ENCODE measurements at regions not wholly inside any gene's neighbourhood (a gene's known extent, or its start where the extent isn't known, plus 50 kb on each side); places are given as distances from the start of the nearest gene placed in this dataset.

GRCh38 chr1:57638239-57638638, 214.4 kb upstream of the DAB1 start:
- CTCF ChIA-PET: no interaction called here
- Mint-ChIP-seq H3K4me1 (no peaks in the 10 kb centered on the region), H3K27ac (no peak overlapping the region)

GRCh38 chr1:57637155-57637554, 213.3 kb upstream of the DAB1 start:
- no peaks in the 10 kb centered on the region for H3K4me1 Mint-ChIP-seq
- no peak overlapping the region for H3K27ac Mint-ChIP-seq
- H3K36me3 Mint-ChIP-seq: no peaks in the 10 kb centered on the region
- H3K4me3 Mint-ChIP-seq: no peak overlapping the region
- peaks cover 4% of the 10 kb centered on the region for H3K27me3 Mint-ChIP-seq
- CTCF ChIA-PET: no interaction called here
- DNase-seq: no peak
- no peaks in the 10 kb centered on the region for H3K9me3 Mint-ChIP-seq

More at GRCh38 chr1:57638239-57638638, 214.4 kb upstream of the DAB1 start:
- no peaks in the 10 kb centered on the region for H3K9me3 Mint-ChIP-seq
- no peak overlapping the region for H3K4me3 Mint-ChIP-seq
- DNase-seq: no peak
- peaks cover 2% of the 10 kb centered on the region for H3K27me3 Mint-ChIP-seq
- H3K36me3 Mint-ChIP-seq: no peaks in the 10 kb centered on the region

- H3K27ac Mint-ChIP-seq: no peak overlapping the region
- H3K36me3 Mint-ChIP-seq: no peaks in the 10 kb centered on the region
- H3K9me3 Mint-ChIP-seq: no peaks in the 10 kb centered on the region
- CTCF ChIA-PET: no interaction called here
- peaks cover 4% of the 10 kb centered on the region for H3K27me3 Mint-ChIP-seq
- no peak overlapping the region for H3K4me3 Mint-ChIP-seq
- H3K4me1 Mint-ChIP-seq: no peaks in the 10 kb centered on the region
- no peak for DNase-seq
Measured at GRCh38 chr1:57633881-57634280, 210.0 kb upstream of the DAB1 start.

DNA sequence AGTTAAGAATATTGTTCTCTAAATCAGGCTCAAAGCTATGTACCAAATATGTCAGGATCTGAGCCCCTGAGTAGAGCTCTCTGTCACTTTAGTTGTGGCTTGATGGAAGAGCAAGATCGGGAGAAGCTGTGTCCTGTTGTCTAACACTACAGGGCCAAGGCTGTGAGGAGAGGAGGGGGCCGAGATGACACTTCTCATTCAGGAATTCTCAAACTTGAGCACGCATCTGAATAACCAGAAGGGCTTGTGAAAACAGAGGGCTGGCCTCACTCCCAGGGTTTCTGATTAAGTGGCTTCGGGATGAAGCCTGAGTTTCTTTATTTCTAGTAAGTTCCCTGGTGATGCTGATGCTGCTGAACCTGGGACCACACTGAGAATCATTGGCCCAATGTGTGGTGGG, 209.2 kb upstream of the DAB1 start:
- H3K4me1 Mint-ChIP-seq: no peaks in the 10 kb centered on the region
- H3K4me3 Mint-ChIP-seq: no peak overlapping the region
- H3K27me3 Mint-ChIP-seq: peaks cover 4% of the 10 kb centered on the region
- no peaks in the 10 kb centered on the region for H3K36me3 Mint-ChIP-seq
- H3K9me3 Mint-ChIP-seq: no peaks in the 10 kb centered on the region
- no peak for DNase-seq
- H3K27ac Mint-ChIP-seq: no peak overlapping the region
- CTCF ChIA-PET: no interaction called here

- no peaks in the 10 kb centered on the region for H3K9me3 Mint-ChIP-seq
- H3K4me1 Mint-ChIP-seq: no peaks in the 10 kb centered on the region
- no peak overlapping the region for H3K27ac Mint-ChIP-seq
- H3K4me3 Mint-ChIP-seq: no peak overlapping the region
- DNase-seq: no peak
- CTCF ChIA-PET: no interaction called here
- H3K27me3 Mint-ChIP-seq: peaks cover 4% of the 10 kb centered on the region
- no peaks in the 10 kb centered on the region for H3K36me3 Mint-ChIP-seq
Measured at GRCh38 chr1:57632401-57632800, 208.5 kb upstream of the DAB1 start.

DNA sequence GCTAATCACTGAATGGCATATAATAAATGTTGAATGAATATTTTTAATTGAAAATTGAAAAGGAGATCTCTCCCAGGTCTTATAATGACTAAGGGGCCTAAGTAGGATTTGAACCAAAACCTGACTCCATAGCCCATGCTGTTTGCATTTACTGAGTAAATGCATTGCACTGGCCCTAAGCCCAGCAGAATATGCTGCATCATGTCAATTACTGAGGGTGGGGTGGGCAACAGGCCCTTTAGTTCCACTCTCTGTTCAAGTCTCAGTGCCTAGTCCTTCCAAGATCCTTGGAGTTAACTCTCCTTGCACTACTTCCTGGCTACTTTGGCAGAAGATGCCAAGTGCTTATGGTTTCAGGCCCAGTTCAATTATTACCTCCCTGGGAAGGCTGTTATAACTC, 203.8 kb upstream of the DAB1 start:
- no peak for DNase-seq
- no peaks in the 10 kb centered on the region for H3K9me3 Mint-ChIP-seq
- H3K27ac Mint-ChIP-seq: no peak overlapping the region
- H3K36me3 Mint-ChIP-seq: no peaks in the 10 kb centered on the region
- H3K4me3 Mint-ChIP-seq: no peak overlapping the region
- CTCF ChIA-PET: no interaction called here
- H3K4me1 Mint-ChIP-seq: no peaks in the 10 kb centered on the region
- H3K27me3 Mint-ChIP-seq: no peaks in the 10 kb centered on the region

GRCh38 chr1:57623791-57624538, 200.1 kb upstream of the DAB1 start:
- H3K4me3 Mint-ChIP-seq: no peak overlapping the region
- no peak overlapping the region for H3K27ac Mint-ChIP-seq
- DNase-seq: no peak
- H3K36me3 Mint-ChIP-seq: no peaks in the 10 kb centered on the region
- H3K4me1 Mint-ChIP-seq: no peaks in the 10 kb centered on the region
- H3K27me3 Mint-ChIP-seq: no peaks in the 10 kb centered on the region
- no peaks in the 10 kb centered on the region for H3K9me3 Mint-ChIP-seq
- CTCF ChIA-PET: no interaction called here

DNA sequence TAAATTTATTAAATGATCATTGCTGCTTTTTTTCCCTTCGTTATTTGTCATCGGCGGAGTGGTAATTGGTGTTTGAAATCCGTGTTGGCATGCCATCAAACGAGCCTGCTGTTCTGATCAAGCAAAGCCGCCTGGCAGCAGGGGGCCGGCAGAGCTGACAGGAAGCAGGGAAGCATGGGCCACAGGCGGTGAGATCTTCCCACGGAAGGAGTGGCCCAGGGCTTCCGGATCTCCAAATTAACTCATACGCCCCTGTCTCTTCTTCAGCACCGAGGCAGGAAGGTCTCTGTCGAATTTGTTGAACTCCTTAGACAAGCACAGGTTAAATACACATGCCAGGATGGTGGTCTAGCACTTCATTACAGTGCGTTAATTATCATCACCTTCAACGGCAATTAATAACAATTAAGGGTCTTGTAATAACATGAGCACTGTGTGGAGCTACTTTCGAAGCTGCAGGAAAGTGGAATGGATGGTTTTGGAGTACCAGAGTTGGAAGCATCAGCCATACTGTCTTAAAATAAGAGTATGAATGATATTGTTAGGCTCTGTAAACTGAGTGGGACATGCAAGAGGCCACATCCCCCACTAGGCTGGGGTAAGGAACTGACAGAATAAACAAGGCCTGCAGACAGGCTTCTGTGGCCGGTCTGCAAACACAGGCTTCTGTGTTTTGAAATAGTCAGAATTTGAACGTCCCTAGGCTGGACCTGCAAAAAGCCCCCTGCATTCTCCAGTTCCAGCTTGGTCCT, 199.4 kb upstream of the DAB1 start:
- H3K36me3 Mint-ChIP-seq: no peaks in the 10 kb centered on the region
- H3K4me3 Mint-ChIP-seq: no peak overlapping the region
- CTCF ChIA-PET: no interaction called here
- DNase-seq: no peak
- no peaks in the 10 kb centered on the region for H3K9me3 Mint-ChIP-seq
- no peaks in the 10 kb centered on the region for H3K27me3 Mint-ChIP-seq
- H3K27ac Mint-ChIP-seq: no peak overlapping the region
- H3K4me1 Mint-ChIP-seq: no peaks in the 10 kb centered on the region

DNA sequence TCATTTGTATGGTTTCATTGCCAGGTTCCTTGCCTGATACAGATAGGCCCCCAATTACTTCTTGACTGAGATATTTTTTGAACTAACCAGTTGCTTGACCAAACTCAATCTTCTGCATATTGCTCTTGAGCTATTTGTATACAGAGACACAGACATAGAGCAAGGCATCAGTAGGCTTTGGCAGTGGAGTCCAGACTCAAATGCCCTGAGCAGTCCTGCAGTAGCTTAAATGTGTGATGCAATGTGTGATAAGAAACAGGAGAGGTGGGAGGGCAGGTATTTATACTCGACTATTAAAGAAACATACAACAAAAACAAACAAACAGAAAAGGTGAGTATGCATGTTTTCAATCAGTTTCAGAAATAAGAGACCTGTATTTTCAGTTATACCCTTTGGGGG, 197.9 kb upstream of the DAB1 start:
- Mint-ChIP-seq H3K36me3 (no peaks in the 10 kb centered on the region), H3K4me3 (no peak overlapping the region), H3K9me3 (no peaks in the 10 kb centered on the region), H3K27ac (no peak overlapping the region), H3K27me3 (no peaks in the 10 kb centered on the region), H3K4me1 (no peaks in the 10 kb centered on the region)
- CTCF ChIA-PET: no interaction called here
- no peak for DNase-seq

GRCh38 chr1:57620605-57621004, 196.7 kb upstream of the DAB1 start:
- peaks cover 3% of the 10 kb centered on the region for H3K4me1 Mint-ChIP-seq
- DNase-seq: no peak
- CTCF ChIA-PET: no interaction called here
- H3K27me3 Mint-ChIP-seq: no peaks in the 10 kb centered on the region
- no peaks in the 10 kb centered on the region for H3K36me3 Mint-ChIP-seq
- no peak overlapping the region for H3K27ac Mint-ChIP-seq
- no peak overlapping the region for H3K4me3 Mint-ChIP-seq
- H3K9me3 Mint-ChIP-seq: no peaks in the 10 kb centered on the region

GRCh38 chr1:57616921-57617320, 193.1 kb upstream of the DAB1 start:
- DNase-seq: no peak
- CTCF ChIA-PET: interaction anchor here (0.6 kb wide), 1 partner anchor 584 kb away, joined by 3 read pairs; no protein-coding TSS in a partner anchor
- Mint-ChIP-seq H3K4me1 (peaks cover 3% of the 10 kb centered on the region), H3K27ac (no peak overlapping the region), H3K27me3 (no peaks in the 10 kb centered on the region), H3K4me3 (no peak overlapping the region), H3K9me3 (no peaks in the 10 kb centered on the region), H3K36me3 (no peaks in the 10 kb centered on the region)

GRCh38 chr1:57615956-57616355, 192.1 kb upstream of the DAB1 start:
- CTCF ChIA-PET: no interaction called here
- Mint-ChIP-seq H3K9me3 (no peaks in the 10 kb centered on the region), H3K27me3 (no peaks in the 10 kb centered on the region), H3K4me3 (no peak overlapping the region), H3K36me3 (no peaks in the 10 kb centered on the region), H3K27ac (no peak overlapping the region), H3K4me1 (peaks cover 3% of the 10 kb centered on the region)
- DNase-seq: no peak

GRCh38 chr1:57612833-57613232, 189.0 kb upstream of the DAB1 start:
- no peaks in the 10 kb centered on the region for H3K36me3 Mint-ChIP-seq
- peaks cover 3% of the 10 kb centered on the region for H3K4me1 Mint-ChIP-seq
- no peaks in the 10 kb centered on the region for H3K27me3 Mint-ChIP-seq
- no peak overlapping the region for H3K4me3 Mint-ChIP-seq
- no peak for DNase-seq
- CTCF ChIA-PET: no interaction called here
- H3K27ac Mint-ChIP-seq: no peak overlapping the region
- no peaks in the 10 kb centered on the region for H3K9me3 Mint-ChIP-seq

DNA sequence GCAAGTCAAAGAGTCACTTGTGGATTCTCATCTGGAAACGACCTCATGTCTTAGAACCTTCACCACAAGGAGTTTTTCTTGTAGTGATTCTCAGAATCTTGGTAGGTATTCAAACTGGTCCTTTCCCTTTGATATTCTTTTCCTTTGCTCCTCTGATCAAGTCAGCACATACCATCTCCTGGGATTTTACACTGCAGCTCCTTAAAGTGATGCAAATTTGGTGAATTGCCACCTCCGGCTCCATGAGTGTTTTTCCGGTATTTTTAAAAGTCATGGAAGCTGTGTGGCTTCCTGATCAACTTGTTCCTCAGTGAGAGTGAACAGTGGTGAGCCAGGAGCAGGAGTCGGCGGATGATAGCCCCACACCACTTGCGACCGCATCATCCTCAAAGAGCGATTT, 182.1 kb upstream of the DAB1 start:
- Mint-ChIP-seq H3K27ac (no peak overlapping the region), H3K36me3 (no peaks in the 10 kb centered on the region), H3K9me3 (no peaks in the 10 kb centered on the region), H3K27me3 (no peaks in the 10 kb centered on the region), H3K4me3 (no peak overlapping the region), H3K4me1 (no peaks in the 10 kb centered on the region)
- DNase-seq: no peak
- CTCF ChIA-PET: no interaction called here

DNA sequence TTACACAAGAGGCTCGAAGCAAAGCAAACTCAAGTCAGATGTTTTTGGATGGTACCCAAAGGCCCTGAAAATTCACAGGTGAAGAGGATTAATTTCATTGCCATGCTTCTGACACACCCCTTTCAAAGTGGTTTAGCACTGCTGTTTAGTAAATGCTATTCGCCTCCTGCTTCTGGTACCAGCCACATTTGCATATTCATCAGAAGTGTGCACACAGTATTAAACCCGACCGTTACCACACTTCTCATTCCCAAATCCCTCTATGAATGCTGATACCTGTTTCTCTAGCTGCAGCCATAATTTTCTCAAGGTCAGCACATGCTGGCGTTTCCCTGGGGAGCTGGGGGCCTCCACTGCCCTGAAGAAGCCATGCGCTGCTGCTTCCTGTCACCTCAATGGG, 179.8 kb upstream of the DAB1 start:
- CTCF ChIA-PET: no interaction called here
- Mint-ChIP-seq H3K36me3 (no peaks in the 10 kb centered on the region), H3K27ac (no peak overlapping the region), H3K9me3 (no peaks in the 10 kb centered on the region), H3K4me3 (no peak overlapping the region), H3K27me3 (no peaks in the 10 kb centered on the region), H3K4me1 (no peaks in the 10 kb centered on the region)
- DNase-seq: no peak
